Fibroblast of peridontal ligament (primary cell): ENCODE measurements at regions not wholly inside any gene's neighbourhood (a gene's known extent, or its start where the extent isn't known, plus 50 kb on each side); places are given as distances from the start of the nearest gene placed in this dataset.

Source experiments
- DNase-seq: peaks from one replicate; pipeline ENCODE4 v3.0.0-alpha.2; 2010; ENCODE audit errors: extremely low read depth

DNA sequence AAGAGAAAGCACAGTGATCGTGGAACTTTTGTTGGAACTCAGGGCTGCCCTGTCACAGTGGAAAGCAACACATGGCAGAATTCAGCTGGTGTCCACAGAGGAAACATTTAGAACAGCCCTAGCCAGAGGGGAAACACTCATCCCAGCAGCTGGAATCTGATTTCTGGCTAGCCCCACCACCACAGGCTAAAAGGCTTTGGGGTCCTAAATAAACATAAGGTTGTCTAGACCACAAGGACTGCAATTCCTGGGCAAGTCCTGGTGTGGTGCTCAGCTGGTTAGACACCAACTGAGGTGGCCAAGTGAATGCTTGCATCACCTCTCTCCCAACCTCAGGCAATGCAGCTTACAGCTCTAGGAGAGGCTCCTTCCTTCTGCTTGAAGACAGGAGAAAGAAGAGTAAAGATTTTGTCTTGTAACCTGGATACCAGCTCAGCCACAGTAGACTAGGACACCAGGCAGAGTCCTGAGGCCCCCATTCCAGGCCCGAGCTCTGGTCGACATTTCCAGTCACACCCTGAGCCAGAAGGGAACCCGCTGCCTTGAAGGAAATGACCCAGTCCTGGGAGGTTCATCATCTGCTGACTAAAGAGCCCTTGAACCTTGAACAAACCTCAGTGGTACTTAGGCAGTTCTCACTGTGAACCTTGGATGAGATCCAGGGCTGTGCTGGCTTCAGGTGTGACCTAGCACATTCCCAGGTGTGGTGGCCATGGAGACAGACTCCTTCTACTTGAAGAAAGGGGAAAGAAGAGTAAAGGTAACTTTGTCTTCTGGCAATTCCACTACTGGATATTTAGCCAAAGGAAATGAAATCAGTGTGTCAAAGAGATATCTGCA, 85.4 kb upstream of the PLXNC1 start:
- DNase-seq, result no peak

DNA sequence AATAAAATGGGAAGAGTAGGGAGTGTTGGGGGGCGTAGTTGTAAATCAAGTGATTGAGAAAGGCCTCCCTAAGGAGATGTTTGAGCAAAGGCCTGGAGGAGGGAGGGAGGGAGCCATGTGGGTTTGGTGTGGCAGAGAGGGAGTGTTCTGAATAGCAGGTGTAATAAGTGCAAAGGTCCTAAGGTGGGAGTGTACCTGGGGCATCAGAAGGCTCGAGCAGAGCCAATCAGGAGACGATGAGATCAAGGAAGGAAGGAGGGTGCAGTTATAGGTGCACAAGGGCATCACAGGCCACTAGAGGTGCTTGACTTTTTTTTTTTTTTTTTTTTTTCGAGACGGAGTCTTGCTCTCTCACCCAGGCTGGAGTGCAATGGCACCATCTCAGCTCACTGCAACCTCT, 77.9 kb upstream of the PLXNC1 start:
- DNase-seq, result no peak

GRCh38 chr12:94071258-94071657, 77.1 kb upstream of the PLXNC1 start:
- no peak for DNase-seq

DNA sequence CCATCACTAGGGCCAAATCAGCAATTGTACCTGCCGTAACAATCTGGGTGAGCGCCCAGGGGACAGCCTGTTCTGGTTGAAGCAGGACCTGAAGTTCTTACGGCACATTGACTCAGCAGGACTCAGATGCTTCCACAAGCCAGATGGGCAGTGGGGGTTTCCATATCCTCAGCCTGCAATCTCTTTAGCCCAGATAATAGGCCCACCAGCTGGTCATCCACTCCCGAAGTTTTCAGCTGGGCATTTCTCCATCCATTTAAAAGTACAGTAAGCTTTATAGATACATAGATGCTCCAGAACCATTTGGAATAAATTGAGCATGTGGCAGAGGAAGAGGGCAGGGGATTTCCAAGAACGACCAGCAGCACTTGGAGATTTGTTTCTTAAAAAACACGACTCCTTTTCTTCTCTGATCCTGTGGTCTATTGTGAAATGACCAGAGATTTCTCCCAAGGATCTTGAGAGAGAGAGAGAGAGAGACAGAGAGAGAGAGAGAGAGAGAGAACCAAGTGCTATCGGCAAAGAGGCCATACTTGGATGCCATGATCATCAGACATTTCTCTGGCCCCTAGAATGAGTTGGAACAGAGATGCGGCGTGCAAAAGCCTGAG, 74.8 kb upstream of the PLXNC1 start:
- peak; percentile 56 for DNase-seq

DNA sequence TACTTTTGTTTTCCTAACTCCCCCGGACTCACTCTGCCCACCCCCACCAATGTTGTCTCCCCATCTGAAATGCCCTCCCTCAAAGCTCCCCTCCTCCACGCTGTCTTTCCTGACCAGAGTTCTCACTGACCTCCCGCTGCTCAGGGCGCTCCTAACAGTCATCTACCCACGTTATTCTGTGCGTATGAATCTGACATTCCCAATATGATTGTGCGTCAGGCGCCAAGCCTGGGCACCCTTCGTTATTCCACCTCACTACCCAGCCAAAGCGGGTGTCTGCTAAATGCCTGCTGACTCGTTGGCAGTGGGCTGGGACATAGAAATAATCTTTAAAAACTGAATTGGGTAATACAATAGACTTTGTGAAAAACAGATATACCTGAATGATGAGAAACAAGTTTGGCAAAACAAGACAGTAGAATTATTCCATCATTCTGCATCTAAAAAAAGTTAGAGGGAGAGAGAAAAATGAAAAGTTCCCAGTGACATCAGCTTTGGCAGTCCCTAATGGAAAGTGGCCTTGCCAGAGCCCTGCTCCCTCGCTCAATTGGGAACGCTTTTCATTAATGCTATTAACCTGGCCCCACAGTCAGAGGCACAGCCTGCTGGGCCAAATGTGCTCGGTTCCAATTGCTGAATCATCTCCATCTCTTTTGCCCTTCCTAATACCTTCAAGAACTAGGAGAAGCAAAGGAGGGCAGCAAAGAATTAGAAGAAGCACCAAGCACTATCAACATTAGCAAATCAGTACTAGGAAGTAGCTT, 74.0 kb upstream of the PLXNC1 start:
- no peak for DNase-seq

GRCh38 chr12:94074980-94075629, 73.3 kb upstream of the PLXNC1 start:
- peak; percentile 96 for DNase-seq

GRCh38 chr12:94077209-94077608, 71.2 kb upstream of the PLXNC1 start:
- no peak for DNase-seq

GRCh38 chr12:94078138-94078723, 70.1 kb upstream of the PLXNC1 start:
- DNase-seq, result no peak

DNA sequence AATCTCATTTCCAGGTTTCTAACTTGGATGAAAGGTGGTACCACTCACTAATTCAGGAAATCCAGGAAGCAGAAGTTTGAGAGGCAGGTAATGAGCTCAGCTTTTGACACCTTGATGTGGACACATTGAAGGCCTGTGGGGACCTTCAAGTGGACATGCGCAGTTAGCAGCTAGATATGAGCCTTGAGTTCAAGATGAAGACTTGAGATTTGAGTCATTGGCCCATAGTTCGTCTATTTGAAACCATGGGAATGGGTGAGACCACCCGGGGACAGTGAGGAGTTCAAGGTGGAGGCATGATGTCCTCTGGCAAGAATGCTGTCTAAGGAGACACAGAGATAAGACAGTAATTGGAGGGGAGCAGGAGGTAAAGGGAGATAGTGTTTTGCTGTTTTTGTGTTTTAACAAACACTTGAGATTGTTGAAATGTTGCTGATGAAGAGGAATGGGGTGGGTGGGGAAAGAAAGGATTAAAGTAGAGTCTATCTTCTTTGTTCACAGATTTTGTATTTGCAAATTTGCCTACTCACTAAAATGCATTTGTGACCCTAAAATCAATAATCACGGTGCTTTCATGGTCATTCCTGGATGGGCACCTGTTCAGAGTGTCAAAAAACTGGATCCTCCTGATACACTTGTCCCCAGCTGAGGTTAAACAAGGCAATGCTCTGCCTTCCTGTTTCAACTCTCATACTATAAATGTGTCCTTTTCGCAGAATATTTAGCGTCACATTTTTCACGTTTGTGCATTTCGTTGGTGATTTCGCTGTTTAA, 69.5 kb upstream of the PLXNC1 start:
- no peak for DNase-seq

- no peak for DNase-seq
These were observed 68.6 kb upstream of the PLXNC1 start for GRCh38 chr12:94079566-94080340.

- DNase-seq, result no peak
These were observed 67.9 kb upstream of the PLXNC1 start for GRCh38 chr12:94080341-94081009.

- no peak for DNase-seq
These were observed 65.7 kb upstream of the PLXNC1 start for GRCh38 chr12:94082690-94083089.

DNA sequence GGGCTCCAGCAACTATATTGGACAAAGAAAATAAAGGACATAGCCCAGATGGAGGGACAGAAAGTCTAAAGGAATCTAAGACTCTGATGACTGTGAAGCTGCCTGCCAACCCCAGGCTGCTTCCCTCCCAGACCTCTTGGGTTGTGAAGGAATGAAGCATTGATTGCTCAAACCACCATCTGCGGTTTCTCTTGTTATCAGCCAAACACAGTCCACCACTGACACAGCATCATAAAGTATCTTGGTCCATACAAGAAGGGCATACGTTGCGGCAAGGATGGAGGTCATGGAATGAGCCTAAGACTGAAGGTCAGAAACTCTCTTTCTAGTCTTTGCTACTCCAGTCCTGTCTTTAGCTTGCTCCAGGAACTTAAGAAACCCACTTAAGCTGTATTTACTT, 58.5 kb upstream of the PLXNC1 start:
- peak; percentile 87 for DNase-seq

DNA sequence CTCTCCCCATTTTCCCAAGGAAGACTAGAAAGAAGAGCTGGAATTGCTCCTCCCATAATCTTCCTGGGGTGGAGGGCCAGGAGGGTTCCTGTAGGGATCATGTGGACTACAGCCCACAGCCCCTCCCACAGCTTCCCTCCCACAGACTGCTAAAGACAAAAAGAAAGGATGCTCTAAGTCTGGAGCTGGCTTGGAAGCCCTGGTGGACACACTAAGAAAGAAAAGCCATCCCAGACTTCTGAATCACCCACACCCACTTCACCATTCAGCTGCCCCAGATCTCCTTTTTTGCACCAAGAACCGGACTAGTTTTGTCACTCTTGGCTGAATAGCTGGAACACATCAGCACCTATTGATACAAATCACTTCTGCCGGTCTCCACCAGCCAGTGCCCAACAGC, 56.8 kb upstream of the PLXNC1 start:
- DNase-seq, result no peak

- peak; percentile 45 for DNase-seq
These were observed 55.7 kb upstream of the PLXNC1 start for GRCh38 chr12:94092516-94093241.

DNA sequence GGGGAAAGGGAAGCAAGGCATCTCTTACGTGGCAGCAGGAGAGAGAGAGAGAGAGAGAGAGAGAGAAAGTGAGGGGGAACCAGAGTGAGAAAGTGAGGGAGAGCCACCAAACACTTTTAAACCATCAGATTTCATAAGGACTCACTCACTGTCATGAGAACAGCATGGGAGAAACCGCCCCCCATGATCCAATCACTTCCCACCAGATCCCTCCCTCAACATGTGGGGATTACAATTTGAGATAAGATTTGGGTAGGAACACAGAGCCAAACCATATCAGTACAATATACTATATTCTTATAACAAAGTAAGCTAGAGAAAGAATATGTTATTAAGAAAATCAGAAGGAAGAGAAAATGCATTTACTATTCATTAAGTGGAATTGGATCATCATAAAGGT, 53.7 kb upstream of the PLXNC1 start:
- no peak for DNase-seq

DNA sequence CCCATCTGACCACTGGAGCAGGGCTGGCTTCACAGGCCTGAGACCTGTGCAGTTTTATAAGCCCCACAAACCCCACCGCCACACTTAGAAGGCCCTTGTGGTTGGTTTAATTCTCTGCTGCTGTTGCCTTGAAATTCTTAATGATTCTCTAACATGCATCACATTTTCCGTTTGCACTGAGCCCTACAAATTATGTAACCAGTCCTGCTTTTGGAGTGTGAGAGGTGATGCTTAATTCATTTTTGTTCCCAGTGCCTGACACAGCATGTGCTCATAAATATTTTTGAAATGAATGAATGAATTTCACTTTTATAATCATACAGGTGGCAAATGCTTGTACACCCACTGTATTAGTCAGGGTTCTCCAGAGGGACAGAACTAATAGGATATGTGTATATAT, 52.8 kb upstream of the PLXNC1 start:
- DNase-seq, result no peak

DNA sequence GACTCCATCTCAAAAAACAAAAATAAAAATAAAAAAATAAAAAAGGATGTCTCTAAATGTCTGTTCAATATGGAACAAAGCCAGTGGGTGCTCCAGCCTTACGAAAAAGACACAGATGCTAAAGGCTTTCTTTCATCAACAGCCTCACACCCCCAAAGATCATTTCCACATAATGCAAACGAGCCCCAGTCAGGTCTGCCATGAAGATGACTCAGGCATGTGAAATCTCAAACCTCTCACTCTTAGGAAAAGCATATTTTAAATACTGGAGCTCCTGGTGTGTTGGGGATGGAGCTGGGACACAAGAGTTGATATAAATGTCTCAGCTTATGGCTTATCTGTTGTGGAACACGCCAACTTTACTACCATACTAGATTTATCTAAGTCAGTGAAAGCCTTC, 49.9 kb upstream of the PLXNC1 start:
- peak; percentile 66 for DNase-seq
